ENCODE measurements at regions not wholly inside any gene's neighbourhood (a gene's known extent, or its start where the extent isn't known, plus 50 kb on each side); places are given as distances from the start of the nearest gene placed in this dataset.

DNA sequence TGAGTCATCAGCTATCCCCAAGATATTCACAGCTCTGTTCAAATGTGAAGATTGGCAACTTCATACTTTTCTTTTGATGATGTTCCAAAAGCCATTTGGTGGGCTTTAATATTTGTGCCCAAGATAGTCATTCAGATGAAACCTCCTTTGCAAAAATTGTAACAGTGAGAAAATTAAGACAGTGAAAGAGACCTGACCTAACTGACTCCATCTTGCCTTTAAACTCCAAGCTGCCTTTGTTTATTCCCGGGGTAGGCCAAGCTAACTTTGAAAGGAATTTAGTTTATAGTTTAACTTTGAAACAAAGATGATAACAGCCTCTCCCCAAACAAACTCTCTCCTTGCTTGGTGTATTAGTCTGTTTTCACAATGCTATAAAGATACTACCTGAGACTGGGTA is 221.1 kb downstream of the KTN1 start:
- 0 to 3% methylated on average over 1 of the region's 1 CpG for WGBS, 2 donors
- no peak overlapping the region for H3K4me3 ChIP-seq (ENCODE audit: low read depth, poor library complexity, severe bottlenecking)
- intact Hi-C loops (cut with DNase I; ENCODE audit: low total_unique reads) = no loop called here
- DNase-seq (ENCODE audit: low spot score in 2 of 2) = no peak
- TF ChIP-seq, protein P1, sequence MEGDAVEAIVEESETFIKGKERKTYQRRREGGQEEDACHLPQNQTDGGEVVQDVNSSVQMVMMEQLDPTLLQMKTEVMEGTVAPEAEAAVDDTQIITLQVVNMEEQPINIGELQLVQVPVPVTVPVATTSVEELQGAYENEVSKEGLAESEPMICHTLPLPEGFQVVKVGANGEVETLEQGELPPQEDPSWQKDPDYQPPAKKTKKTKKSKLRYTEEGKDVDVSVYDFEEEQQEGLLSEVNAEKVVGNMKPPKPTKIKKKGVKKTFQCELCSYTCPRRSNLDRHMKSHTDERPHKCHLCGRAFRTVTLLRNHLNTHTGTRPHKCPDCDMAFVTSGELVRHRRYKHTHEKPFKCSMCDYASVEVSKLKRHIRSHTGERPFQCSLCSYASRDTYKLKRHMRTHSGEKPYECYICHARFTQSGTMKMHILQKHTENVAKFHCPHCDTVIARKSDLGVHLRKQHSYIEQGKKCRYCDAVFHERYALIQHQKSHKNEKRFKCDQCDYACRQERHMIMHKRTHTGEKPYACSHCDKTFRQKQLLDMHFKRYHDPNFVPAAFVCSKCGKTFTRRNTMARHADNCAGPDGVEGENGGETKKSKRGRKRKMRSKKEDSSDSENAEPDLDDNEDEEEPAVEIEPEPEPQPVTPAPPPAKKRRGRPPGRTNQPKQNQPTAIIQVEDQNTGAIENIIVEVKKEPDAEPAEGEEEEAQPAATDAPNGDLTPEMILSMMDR (IDR thresholded peaks at IDR 0.05) = no peak
- no peak for TF ChIP-seq POLR2A (IDR thresholded peaks at IDR 0.05)

DNA sequence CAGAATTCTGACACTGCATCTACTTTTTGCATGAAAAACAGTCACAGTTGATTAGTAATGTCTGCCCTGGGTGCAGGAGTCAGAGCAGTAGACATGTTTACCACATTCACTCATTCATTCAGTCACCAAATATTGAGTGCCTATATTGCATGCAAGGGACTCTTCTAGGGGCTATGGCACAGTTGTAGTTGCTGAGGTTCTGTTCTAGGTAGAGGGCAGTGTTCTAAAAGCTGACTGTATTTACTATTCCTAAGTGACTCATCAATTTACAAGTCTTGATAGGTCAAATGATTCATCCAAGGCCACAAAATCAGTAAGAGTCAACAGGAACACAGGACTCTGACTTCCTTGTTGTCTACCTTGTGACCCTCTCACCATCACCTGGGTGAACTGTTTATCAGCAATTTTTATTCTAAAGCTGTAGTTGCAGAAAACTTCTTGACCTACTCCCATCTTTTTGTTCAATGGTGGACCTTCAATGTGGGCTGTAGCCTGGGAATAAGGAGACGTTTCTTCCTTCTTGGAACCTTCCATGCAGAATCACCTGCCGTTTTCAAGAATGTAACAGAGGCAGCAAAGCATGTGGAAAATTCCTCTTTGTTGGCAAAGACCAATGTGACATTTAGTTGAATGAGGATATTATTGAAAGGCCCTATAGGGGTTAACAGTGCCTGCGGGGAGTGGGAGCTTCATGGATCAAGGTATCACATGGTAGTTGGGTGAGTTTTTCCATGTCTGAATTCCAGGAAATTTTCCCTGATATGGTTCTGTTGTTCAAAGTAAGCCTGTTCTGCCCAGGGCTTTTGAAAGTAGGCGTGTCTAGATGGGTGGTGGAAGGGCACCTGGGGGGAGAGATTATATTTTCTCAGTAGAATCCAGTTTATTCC is 223.2 kb downstream of the KTN1 start:
- 80 to 82% methylated on average over 4 of the region's 4 CpGs for whole genome bisulfite sequencing, 2 donors
- DNase-seq (ENCODE audit: low spot score in 2 of 2) = no peak
- intact Hi-C loops (cut with DNase I; ENCODE audit: low total_unique reads) = no loop called here
- no peak overlapping the region for H3K4me3 ChIP-seq (ENCODE audit: low read depth, poor library complexity, severe bottlenecking)
- TF ChIP-seq POLR2A (IDR thresholded peaks at IDR 0.05) = no peak
- TF ChIP-seq, protein P1 (IDR thresholded peaks at IDR 0.05) = no peak

DNA sequence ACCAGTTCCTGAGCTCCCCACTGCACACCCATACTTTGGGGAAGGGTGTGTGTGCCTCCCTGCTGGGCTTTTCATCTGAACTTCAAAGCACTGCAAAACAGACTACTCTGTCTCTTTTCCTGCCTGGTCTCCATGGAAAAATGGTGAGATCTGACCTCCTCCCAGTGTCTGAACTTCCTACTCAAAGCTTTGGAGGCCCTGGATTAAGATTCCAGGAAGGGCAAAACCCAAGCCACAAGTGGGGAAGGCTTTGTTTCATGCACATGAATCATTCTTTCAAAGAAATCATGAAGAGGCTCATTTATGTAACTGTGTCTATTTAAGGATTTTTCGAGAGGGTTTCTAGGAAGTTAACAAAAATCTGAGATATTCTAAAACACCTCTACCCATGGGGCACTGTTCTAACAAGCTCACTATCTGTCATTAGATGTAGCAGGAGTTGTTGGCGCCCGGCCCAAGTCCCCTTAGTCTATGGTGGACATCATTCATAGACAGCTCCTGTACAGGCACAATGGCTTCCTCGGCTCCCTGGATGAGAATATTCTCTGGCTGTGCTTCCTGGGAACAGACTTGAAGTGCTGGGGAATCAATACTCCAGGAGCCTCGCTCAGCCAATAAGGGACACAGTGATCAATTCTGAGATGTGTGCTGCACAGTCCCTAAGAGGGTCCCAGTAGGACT is 224.0 kb downstream of the KTN1 start:
- intact Hi-C loops (cut with DNase I; ENCODE audit: low total_unique reads) = no loop called here
- no peak for DNase-seq (ENCODE audit: low spot score in 2 of 2)

DNA sequence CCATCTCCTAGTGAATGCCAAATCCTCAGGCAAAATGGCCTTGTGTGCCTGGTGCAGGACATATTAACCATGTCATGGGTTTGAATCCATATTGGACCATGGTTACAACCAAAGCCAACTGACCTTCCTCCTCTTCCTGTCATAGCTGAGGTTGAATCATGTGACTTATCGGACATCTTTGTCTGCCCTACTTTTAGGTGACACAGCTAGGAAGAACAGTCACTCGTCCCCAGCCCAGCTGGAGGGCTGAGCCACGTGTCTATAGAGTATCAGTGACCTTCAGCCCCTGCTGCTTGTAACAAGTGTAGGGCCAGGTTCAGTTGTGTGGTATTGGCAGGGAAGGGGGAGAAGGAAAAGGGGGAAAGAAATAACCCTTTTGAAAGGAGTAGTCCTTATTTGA is 225.2 kb downstream of the KTN1 start:
- intact Hi-C loops (cut with DNase I; ENCODE audit: low total_unique reads) = no loop called here
- WGBS, 2 donors = 90% methylated on average over 3 of the region's 3 CpGs
- DNase-seq (ENCODE audit: low spot score in 2 of 2) = no peak
- no peak for TF ChIP-seq POLR2A (IDR thresholded peaks at IDR 0.05)
- TF ChIP-seq, protein P1 (IDR thresholded peaks at IDR 0.05) = no peak
- no peak overlapping the region for H3K4me3 ChIP-seq (ENCODE audit: low read depth, poor library complexity, severe bottlenecking)

More for the DNA sequence above, 224.0 kb downstream of the KTN1 start:
- H3K4me3 ChIP-seq (ENCODE audit: low read depth, poor library complexity, severe bottlenecking) = no peak overlapping the region
- TF ChIP-seq POLR2A (IDR thresholded peaks at IDR 0.05) = no peak
- TF ChIP-seq, protein P1 (IDR thresholded peaks at IDR 0.05) = no peak
- WGBS, 2 donors = 83 to 87% methylated on average over 5 of the region's 5 CpGs

DNA sequence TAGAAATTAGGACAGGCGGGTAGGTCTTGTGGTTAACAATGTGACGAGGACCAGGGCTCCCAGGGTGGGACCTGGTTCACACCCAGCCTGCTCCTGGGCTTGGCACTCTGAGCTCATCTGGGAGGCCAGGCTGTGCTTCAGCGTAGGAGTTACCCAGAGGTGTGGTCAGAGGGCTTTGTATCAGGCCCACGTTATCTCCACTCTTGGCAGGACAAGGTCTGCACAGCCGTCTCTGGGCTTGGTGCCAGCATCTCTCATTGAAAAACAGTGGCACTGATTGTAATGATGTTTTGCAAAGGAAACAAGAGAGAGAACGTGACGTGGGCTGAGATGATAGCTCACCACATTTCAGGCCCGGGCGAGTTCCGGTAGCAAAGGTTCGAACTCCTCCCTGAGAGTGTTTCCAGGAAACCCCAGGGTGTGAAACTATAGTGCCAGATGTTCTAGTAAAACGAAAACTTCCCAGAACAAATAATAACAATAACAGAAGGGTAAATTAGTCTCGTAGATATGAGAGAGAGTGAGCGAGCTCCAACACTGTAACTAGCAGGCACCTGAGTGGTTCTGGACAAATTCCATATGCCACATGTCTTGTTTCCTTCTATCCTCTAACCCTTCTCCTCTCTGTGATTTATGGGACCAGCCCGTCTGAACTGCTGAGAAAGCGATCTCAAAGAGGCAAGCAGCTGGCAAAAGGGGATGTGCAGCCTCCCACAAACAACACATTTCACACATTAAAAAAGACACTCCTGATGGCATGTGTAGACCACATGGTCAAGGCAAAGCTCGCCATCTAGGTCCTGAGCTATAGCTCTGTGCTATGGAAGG is 227.3 kb downstream of the KTN1 start:
- intact Hi-C loops (cut with DNase I; ENCODE audit: low total_unique reads) = no loop called here
- 13% methylated on average over 17 of the region's 17 CpGs for WGBS, 2 donors
- no peak for TF ChIP-seq POLR2A (IDR thresholded peaks at IDR 0.05)
- TF ChIP-seq, protein P1 (IDR thresholded peaks at IDR 0.05) = no peak
- H3K4me3 ChIP-seq (ENCODE audit: low read depth, poor library complexity, severe bottlenecking) = no peak overlapping the region
- DNase-seq (ENCODE audit: low spot score in 2 of 2) = peak; percentile 88 to 95
